ENCODE measurements at regions not wholly inside any gene's neighbourhood (a gene's known extent, or its start where the extent isn't known, plus 50 kb on each side); places are given as distances from the start of the nearest gene placed in this dataset.
A peak's percentile ranks its signal among the peaks of the same experiment; 100 is the strongest.

DNA sequence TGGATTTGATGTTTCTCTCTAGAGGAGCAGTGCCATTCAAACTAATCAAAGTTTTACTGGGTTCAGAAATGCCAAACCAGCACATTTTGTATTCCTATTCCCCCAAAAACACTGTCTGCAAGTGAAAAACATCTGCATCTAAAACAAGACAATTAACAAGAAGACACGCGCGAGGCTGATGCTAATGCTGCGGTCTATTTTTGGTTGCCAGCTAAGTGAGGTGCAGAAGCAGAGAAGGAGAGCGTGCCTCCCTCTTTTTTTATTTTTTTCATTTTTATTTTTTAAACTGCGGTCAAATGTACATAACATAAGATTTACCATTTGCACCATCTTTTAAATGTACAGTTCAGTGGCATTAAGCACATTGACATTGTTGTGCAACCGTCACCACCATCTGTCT, 641.1 kb downstream of the DHX35 start:
- DNase-seq, result no peak

DNA sequence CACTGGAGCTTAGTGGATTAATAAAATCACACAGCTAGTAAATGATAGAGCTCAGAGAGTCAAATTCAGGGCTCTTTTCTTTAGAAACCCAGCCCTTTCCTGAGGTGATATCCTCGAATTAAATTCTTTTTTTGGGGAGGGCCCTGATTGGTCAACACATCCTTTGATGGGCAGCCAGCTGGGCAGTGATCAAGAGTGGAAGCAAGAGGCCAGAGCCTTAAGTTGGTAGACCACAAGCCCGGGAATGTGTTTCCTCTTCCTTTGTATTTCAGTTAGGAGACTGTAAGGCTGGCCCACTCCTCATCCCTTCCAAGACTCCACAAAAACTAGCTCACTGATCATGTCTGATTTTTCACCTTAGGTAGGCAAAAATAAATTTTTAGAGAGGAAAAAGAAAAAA, 640.5 kb downstream of the DHX35 start:
- no peak for DNase-seq

DNA sequence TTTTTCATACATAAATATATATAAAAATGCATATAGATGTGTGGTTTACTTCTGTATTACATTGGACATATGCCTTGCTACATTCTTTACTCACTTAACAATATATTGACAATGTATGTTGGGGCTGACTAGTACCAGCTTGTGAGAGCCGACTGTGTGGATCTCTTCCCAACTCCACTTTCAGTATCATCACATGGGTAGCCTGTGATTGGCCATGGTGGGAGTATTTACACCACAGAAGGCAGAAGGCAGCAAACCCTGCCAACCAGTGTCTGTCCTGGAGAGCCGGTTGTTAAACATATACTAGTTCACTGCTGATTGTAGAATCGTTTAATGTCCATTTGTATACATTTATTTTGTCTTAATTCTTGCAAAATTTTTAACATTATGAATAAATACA, 638.7 kb downstream of the DHX35 start:
- DNase-seq, result no peak

DNA sequence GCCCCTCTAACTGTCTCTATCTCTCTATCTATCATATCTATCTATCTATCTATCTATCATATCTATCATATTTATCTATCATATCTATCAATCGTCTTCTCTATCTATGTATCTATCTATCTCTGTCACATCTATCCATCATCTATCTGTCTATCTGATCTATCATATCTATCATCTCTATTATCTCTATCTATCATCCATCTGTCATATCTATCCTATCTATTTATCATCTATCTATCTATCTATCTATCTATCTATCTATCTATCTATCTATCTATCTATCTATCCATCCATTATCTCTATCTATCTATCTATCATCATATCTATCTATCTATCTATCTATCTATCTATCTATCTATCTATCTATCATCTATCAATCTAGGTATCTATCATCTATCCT, 638.0 kb downstream of the DHX35 start:
- DNase-seq, result no peak

DNA sequence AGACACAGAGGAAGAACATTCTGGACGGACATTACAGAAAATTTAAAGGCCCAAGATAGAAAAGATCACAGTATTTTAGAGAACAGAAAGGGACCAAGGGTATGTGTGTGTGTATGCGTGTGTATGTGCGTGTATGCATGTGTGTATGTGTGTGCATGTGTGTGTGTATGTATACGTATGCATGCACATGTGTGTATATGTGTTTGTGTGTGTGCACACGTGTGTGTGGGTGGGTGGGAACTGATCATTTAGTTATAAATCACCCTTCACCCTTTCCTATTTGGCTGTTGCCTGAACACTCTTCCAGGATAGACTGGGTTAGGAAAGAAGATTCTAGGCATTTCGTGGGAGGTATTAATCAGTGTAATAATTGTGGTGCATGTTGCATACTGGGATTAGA, 634.4 kb downstream of the DHX35 start:
- DNase-seq, result no peak

DNA sequence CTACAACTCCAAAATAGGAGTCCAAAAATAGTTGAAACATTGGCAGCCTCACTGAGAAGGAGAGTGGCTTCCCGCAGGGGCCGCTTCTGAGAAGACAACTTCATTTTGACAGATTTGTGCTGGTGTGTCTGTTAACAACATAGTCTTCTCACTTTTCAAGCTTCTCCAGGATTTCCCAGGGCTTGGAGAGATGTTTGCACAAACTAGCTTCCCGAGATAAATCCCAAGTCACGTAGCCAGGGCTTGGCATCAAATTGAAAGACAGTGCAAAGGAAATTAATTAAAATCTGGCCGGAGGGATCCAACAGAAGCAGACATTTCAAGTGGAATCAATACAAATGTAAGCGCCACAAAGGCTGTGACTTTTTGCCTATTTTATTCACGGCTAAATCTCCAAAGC, 630.2 kb downstream of the DHX35 start:
- no peak for DNase-seq

DNA sequence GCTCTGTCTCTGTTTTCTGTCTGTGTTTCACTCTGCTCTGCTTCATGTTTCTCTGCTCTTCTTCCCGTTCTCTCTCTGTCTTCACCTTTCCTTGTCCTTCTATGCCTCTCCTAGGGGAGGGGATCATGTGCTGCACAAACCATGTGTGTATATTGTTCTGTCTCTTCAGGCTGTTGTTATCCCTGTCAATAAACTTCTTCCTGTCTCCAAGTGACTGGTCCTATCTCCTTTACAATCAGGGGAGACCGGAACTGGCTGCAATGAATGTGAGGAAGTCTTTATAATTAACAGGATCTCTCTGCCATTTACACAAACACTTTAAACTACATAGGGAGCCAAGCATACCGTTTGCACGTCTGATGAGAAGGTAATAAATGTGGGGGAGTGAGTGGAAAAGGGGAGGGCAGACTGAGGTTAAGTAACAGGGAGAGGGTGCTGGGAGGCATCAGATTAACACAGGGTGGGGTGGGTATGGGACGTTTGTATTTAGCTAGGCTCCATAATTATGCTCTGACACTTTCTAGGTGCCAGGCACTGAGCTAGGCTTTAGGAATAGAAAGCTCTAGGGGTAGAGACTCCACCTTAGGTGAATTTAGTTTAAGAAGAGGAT, 626.1 kb downstream of the DHX35 start:
- DNase-seq, result peak in 2 of 3 experiments; percentile 46 to 80

DNA sequence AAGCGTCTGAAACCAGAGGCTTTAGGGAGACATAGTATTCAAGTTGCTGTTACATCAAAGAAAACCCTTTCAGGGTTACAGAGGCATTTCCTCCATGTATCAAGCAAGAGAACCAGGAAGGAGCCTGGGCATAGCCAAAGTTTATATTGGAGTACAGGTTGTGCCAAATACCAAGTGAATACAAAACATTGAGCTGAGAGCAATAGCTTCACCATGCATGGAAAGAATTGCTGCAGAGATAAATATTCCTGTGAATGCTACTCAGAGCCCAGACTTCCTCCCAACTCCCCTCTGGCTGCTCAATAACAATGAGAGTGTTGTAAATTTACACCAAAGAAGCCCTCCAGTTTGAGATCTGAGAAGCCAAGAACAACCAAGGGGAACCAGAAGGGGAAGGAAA, 618.9 kb downstream of the DHX35 start:
- DNase-seq, result no peak

DNA sequence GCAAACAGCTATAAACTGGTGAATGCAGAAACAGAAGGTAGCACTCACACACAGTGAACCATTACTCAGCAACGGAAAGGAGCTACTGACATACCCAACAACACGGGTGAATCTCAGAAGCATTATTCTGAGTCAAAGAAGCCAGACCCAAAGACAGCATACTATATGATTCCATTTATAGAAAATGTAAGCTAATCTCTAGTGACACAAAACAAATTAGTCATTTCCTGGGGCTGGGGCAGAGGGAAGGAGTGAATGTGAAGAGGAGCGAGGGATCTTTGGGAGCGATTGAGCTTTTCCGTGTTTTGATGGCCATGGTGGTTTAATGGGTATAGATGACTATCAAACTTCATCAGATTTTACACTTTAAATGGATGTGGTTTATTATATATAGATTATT, 614.6 kb downstream of the DHX35 start:
- no peak for DNase-seq

DNA sequence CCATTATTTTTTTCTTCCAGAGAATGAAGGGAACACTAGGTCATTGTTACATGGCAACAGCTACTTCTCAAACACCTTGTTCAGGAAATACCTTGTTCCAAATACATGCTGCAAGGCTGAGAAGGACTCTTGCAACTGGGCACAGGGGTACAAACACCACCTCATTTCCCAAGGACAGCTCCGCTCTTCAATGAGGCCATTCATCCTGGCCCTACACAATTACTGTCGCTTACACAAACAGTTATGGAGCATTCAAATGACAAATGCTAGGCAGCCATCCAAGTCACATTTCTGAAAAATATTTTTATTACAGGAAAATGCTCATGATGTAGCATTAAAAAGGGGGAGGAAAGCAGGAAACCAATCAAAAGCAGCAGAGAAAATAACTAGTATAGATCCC, 611.9 kb downstream of the DHX35 start:
- peak in 1 of 3 experiments; percentile 14 for DNase-seq

DNA sequence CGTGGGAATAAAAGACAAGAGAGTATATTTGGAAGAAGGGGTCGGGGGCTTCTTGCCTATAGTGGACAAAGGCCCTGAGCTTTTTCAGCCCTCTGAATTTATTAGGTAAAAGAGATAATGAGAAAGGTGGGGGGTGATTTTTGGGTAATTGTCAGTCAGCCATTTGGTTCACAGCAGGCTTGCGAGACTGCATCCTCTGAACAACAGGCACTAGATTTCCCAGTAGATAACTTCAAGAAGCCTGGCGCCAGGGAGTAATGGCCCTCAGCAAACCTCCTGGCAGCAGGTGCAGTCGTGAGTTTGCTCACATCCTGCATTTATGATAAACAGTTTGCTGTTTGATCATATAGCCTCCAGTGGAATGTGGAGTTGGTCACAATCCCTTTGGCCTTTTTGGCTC, 609.0 kb downstream of the DHX35 start:
- no peak for DNase-seq

DNA sequence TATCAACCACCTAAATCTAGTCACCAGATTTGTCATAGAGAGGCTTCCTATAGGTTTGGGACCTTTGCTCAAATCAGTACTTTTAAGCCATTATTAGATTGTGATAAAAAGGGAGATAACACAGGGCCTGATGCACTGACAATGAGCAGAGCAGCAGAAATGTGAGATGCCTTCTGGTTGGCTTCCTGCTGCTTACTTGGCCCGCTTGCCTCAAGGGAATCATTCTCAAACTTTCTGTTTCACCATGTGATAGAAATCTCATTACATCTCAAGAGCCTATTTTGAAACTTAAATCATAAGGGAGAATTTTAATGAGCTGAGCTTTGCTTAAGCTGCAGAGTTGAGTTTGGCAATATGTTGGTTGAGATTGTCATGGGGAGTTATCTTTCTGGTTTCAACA, 606.0 kb downstream of the DHX35 start:
- peak in 1 of 3 experiments; percentile 12 for DNase-seq

DNA sequence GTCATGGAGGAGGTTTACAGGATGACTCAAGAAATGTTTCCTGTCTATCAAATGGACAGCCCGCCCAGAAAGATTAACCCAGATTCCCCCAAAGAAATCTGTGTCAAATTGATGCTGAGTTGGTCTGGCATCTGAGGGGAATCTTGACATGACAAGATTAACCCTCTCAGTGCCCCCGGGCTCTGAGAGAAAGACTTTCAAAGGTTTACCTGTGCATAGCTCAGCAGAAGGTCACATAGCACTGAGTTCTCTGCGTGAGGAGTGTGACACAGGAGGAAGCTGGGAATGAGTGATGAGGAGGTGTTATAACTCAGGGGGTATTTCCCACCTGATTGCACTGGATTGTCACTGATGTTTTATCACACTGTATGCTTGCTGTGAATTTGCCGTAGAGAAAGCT, 601.2 kb downstream of the DHX35 start:
- no peak for DNase-seq

DNA sequence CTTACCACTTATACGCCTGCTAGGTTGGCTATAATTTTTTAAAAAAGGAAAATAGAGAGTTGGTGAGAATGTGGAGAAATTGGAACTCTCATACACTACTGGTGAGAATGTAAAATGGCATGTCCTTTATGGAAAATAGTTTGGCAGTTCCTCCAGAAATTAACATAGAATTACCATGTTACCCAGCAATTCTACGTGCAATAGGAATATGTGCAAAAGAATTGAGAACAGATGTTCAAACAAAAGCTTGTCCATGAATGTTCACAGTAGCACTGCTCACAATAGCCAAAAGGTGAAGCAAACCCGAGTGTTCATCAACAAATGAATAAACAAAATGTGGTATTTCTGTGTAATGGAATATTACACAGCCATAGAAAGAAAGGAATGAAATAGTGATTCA, 592.2 kb downstream of the DHX35 start:
- DNase-seq, result no peak

DNA sequence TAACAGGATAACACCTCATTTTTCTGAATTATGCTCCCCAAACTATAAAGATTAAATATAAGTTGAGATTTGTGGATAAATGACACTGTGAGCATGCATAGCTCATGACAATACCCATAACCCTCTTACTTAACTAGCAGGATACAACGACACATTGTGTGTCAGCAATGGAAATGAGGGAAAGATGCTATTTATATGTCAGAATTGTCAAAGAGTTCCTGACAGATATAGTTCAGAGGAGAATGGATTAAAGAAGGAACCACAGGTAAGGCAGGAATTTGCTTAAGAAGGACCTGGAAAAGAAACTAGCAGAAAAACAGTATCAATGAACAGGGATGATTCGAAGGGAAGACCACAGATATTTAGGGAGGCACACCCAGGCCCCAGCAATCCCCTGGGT, 591.0 kb downstream of the DHX35 start:
- no peak for DNase-seq

DNA sequence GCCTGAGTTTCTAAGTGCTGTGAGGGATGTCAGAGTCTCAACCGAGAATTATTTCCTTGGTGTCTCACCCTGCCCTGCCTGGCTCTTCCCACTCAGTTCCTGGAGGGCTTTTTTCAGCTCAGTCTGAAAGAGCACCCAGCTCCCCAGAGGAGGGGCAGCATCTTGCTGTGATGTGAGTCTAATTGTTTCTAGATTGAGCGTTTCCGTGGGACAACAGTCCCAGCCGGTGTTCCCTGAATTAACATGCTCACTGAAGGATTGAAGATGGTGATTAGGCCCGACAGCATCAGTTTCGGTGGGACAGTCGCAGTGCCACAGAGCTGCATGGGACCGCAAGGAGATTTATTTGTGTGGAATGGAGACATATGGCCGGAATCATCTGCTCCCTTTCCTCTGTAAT, 587.6 kb downstream of the DHX35 start:
- DNase-seq, result no peak

DNA sequence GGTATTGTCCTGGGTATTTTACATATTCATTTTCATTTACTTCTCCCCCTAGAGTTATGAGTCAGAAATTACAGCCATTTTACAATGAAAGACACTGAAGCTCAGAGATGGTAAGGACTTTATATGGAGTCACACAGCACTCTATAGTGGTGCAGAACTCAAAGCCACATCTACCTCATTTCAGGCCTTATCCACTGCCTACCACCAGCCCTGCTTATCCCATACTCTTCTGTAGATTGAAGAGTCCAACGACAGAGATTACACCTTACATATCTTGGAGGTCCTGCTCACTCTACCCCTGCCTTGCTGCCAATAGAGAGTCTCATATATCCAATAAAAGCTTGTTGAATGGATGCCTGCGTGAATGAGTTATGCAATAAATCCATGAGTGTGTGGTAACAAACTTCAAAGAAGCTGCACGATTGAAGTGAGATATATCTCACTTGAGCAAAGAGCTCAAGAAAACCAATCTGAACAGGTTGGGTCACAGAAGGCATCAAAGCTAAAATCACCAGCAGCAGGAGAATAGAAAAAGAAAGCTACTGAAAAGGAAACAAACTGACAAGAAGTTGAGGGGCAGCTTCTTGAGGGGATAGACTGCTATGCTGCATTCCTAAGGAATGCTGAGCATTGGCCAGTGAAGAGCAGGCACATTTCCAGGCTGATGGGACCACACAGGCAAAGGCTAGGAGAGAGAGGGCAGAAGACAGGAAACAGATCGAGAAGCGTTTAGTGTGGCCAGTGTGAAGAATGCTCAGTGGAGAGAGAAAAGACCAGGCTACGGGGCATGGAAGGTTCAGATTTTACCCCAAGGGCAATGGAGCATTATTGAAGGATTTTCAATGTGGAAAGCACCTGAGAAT, 585.6 kb downstream of the DHX35 start:
- no peak for DNase-seq

DNA sequence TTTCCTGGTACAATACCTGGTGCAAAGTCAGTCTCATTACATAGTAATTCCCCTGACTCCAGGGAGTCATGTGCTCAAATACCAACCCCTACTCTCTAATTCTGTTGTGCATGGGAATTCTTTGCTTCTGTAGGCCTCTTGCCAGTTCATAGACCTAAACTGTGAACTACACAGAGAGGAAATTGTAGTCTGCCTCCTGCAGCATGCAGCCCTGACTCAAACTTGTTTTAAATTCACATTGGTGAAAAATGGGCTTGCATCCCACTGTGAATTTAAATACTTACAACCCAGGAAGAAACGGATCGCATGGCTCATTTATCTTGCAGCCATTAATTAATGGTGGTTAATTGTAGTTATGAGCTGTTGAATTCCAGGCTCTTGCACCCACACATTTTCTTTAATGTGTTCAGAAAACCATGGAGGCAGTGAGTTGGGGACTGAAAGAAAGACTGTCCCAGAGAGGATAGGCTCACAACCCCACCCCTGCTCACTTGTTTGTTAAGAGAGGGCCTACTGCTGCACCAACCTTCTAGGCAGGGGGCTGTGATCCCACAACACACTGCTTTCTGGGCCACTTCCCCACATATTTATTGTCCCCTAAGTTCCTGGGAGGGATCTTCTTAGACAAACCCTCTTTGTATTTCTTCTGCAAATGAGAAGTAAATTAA, 579.1 kb downstream of the DHX35 start:
- DNase-seq, result peak in 1 of 3 experiments; percentile 52

DNA sequence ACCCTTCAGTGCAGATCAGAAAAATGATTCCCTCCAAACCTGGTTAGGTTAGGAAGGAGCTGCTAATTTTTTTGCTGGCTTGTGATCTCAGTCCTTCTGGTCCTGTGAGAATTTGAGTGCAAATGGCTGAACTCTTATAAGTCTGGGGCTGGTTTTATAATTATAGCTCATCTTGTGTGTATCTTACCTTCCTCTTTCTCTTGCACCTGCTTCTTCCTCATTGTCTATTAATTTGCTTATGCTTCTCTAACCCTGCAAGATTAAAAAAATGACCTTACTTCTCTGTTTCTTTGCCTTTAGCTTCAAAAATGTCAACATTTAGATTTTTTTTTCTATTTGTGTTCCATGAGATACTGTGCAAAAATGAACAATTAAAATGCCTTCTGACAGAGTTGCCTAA, 576.2 kb downstream of the DHX35 start:
- DNase-seq, result no peak

DNA sequence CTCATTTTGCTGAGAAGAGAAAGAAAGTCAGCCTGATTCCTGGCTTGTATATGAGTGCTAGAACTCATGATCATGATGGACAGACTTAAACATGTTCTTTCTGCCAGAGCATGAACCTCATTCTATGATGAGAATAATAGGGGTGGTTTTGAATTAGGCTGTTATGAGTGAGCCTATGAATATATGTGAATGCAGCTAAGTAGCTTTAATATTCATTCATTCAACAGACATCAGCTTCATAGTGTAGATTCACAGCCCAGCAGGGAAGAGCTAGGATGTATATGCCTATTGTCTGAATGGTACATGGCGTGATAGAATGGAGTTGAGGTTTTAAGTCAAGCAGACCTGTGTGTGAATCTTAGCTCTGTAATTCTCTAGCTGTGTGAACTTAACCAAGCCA, 573.2 kb downstream of the DHX35 start:
- no peak for DNase-seq

DNA sequence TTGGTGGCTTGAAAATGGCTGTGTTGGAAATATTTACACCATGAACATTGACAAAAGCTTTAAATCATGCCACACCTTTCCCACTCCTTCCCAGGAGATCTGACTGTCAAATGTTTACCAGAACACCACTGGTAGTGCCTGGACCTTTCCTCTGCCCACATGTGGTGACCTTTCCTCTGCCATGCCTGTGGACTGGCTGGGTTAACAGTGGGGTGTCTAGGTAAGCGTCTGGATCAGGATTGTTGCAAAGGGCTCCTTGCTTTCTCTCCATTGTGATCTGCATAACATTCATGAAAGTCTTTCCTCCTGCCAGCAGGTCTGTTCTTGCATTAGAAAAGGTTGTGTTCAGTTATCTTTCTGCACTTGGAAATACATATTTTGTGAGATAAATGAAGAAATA, 572.7 kb downstream of the DHX35 start:
- DNase-seq, result no peak

DNA sequence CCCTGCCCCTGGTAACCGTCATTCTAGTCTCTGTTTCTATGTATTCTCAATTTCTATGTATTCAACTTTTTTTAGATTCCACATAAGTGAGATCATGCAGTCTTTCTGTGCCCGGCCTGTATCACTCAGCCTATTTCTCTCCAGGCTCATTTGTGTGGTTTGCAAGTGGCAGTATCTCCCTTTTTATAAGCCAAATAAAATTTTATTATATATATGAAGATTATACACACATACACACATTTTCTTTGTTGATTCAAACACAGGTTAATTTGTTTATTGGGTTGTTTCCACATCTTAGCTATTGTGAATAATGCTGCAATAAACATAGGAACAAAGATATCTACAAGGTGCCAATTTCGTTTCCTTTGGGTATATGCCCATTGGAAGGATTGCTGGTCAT, 571.7 kb downstream of the DHX35 start:
- DNase-seq, result no peak

DNA sequence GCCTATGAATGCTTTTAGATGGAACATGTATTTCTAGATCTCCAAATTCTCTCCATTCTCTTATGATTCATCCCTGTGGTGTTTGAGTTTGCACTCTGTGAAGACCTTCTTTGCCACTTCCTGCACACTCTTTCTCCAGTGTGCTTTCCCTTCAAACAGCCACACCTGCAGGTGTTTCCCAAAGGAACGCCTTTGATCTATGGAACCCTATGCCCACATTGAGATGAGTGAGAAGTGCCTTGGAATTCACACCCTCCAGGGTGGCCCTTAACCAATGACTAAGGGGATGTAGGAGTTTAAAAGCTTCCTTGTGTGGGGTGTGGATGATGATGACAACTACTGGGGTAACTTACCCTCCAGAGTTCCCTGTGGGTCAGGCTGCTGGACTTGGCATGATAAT, 570.1 kb downstream of the DHX35 start:
- no peak for DNase-seq

DNA sequence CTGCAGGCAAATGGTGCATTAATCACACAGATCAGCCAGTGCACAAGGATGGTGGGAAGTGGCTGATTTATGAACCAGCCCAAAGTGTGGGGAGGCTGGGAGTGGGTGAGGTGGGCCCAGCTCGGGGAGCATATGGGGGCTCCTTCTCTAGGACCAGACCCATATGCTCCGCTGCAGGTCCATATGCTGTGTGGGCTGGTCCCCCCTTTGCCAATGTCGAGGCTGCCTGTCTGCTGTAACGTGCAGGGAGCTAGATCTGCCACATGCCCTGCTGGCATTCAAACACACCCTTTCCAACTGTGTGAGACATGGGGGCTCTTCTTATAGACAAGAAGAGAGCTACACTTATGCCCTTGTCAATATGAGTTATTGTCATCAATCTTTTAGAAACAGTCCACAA, 566.3 kb downstream of the DHX35 start:
- DNase-seq, result no peak
